HG02840 (cell line): ENCODE measurements at regions not wholly inside any gene's neighbourhood (a gene's known extent, or its start where the extent isn't known, plus 50 kb on each side); places are given as distances from the start of the nearest gene placed in this dataset.
"Not testable (repeated sequence)": the region's sequence is repeated elsewhere in the genome, so short reads cannot be mapped to it uniquely, and the experiment has no call there.

Experiments used
- ATAC-seq: cut with Tn5 transposase; IDR thresholded peaks from one replicate; pipeline ENCODE4 v1.9.1; 2021; ENCODE audit warnings: mild to moderate bottlenecking, moderate library complexity, moderate number of reproducible peaks; ENCODE audit not compliant: unreplicated experiment, low FRiP score

DNA sequence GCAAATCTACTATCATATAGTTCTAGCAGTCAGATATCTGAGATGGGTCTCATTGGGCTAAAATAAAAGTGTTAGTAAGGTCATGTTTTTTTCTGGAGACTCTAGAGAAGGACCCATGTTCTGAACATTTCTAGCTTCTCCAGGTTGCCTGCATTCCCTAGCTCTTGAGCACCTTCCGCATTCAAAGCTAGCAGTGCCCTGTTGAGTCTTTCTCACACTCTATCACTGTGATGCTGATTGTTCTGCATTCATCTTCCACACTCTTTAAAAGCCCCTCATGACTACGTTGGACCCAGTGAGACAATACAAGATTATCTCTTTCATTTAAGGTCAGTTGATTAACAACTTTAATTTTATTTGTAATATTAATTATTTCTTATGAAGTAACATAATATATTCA, 433.3 kb upstream of the CHORDC1 start:
- no peak for ATAC-seq

GRCh38 chr11:90650153-90650552, 427.3 kb upstream of the CHORDC1 start:
- ATAC-seq = no peak

GRCh38 chr11:90646706-90647105, 423.9 kb upstream of the CHORDC1 start:
- no peak for ATAC-seq

- ATAC-seq = no peak
Measured at GRCh38 chr11:90646266-90646665, 423.4 kb upstream of the CHORDC1 start.

- ATAC-seq = no peak
Measured at GRCh38 chr11:90639461-90639993, 416.7 kb upstream of the CHORDC1 start.

GRCh38 chr11:90635886-90636285, 413.0 kb upstream of the CHORDC1 start:
- no peak for ATAC-seq

- ATAC-seq = no peak
Measured at GRCh38 chr11:90635151-90635550, 412.3 kb upstream of the CHORDC1 start.

GRCh38 chr11:90630176-90630575, 407.3 kb upstream of the CHORDC1 start:
- no peak for ATAC-seq

- ATAC-seq = no peak
Measured at GRCh38 chr11:90629229-90629806, 406.5 kb upstream of the CHORDC1 start.

DNA sequence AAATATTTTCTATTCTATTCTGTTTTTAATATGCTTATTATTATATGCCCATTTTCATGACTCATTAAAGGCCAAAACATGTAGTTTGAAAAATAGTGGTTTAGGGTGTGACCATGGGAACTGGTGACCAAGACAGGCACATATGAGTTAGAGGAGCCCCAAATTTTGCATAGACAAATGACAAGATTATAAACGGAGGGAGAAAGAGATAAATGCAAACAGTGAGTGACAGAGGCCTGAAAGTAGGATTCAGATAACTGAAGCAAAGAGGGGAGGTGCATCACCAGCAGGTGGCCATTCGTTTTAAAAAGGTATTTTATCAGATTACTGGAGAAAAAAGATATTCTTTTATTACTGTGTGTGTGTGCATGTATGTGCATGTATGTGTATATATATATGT, 391.5 kb upstream of the CHORDC1 start:
- ATAC-seq = no peak

- ATAC-seq = not testable (repeated sequence)
Measured at GRCh38 chr11:90613037-90613436, 390.2 kb upstream of the CHORDC1 start.

- ATAC-seq = no peak
Measured at GRCh38 chr11:90606721-90607120, 383.9 kb upstream of the CHORDC1 start.

DNA sequence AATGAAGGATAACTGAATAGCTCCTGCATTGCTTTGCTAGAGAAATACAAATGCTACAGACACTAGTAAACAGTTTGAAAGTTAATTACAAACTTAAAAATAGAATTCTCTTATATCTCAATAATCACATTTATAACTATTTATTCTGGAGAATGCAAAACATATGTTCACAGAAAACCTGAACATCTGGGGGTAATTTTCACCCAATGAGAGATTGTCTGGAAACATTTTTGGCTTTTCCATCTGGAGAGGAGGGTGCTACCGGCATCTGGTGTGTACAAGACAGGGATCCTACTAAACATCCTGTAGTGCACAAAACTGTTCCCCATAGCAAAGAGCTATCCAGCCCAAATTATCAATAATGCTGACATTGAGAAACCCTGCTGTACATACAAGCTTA, 378.4 kb upstream of the CHORDC1 start:
- no peak for ATAC-seq

DNA sequence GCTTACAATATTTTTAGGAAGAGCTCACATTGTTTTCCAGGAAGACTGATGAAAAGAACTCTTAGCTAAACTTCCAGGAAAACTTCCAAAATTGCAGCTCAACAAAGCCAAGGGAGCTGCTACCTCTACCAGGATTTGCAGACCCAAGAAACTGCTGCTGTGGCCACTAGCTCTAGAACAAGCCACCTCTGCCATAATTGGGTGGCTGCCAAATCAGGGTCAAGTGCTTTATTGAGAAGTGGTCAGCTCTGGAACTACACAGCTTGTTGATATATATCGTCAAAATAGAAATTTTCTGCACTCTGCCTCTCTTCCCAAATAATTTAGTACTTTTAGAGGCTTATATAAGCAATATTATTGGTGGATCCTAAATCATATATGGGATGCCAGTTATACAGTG, 371.8 kb upstream of the CHORDC1 start:
- no peak for ATAC-seq

- no peak for ATAC-seq
Measured at GRCh38 chr11:90593099-90593498, 370.2 kb upstream of the CHORDC1 start.

GRCh38 chr11:90590286-90590685, 367.4 kb upstream of the CHORDC1 start:
- ATAC-seq = no peak

DNA sequence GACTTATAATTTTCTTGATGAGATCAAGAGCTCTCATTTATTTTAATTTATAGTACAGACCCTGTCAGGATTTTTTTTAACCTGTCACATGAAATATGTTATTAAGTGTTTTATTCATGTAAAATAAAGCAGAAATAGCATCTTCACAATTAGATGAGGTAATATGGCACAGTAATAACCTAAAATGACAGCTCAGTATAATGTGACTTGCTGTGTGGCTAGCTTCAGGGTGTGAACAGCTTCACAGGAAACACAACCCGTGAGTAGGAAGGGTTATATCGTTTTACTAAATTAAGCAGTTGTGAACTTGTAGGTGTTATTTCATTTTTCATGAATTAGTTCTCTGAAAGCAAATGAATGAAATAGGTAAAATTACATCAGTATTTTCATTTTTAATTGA, 366.9 kb upstream of the CHORDC1 start:
- no peak for ATAC-seq

GRCh38 chr11:90587896-90588295, 365.0 kb upstream of the CHORDC1 start:
- ATAC-seq = no peak

GRCh38 chr11:90585491-90585890, 362.6 kb upstream of the CHORDC1 start:
- ATAC-seq = no peak

DNA sequence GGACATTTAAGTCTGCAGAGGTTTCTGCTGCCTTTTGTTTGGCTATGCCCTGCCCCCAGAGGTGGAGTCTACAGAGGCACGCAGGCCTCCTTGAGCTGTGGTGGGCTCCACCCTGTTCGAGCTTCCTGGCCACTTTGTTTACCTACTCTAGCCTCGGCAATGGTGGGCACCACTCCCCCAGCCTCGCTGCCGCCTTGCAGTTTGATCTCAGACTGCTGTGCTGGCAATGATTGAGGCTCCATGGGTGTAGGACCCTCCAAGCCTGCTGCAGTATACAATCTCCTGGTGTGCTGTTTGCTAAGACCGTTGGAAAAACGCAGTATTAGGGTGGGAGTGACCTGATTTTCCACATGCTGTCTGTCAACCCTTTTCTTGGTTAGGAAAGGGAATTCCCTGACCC, 360.1 kb upstream of the CHORDC1 start:
- not testable (repeated sequence) for ATAC-seq

GRCh38 chr11:90564531-90564930, 341.7 kb upstream of the CHORDC1 start:
- ATAC-seq = no peak

DNA sequence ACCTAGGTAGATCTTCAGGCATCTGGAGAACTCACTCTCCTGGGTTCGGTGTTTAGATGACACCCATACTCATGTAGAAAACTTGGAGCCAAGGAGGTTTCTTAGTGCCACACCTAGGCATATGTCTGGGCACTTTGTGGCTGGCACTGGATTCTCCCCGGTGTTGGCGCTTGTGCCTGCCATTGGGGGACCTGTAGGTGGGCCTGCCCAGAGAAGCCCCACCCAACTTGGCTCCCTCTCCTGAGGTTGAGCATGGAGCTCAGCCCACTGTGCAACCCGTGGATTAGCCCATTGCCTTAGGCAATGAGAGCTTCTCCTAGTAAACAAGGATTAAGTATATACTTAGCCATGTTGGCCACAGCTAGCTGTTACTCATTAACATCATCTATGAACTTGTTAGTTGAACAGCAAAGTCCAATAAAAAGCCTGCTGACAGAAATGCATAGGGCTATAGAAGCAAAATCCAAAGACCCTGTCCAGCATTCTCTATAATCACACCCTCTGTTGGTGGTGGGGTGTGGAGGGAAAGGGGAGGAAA, 335.5 kb upstream of the CHORDC1 start:
- ATAC-seq = no peak
